MCF 10A (cell line): ENCODE measurements at regions not wholly inside any gene's neighbourhood (a gene's known extent, or its start where the extent isn't known, plus 50 kb on each side); places are given as distances from the start of the nearest gene placed in this dataset.

Source experiments
- BruUV-seq: library from RNA; stranded (reverse); fragments of 400-500 nt; replicated peaks from 2 replicates; lab custom pipeline; 2021; lab: Mats Ljungman, UMichigan
- CTCF ChIA-PET: fragments of 300-600 bp; sonication (Branson Sonifier 250); formaldehyde crosslinking; extraction: SDS; loops from one replicate; lab custom pipeline; 2021; ENCODE audit warnings: antibody characterized with exemption, inconsistent platforms; lab: Yijun Ruan, JAX
- POLR2A ChIA-PET: fragments of 300-600, 350-650 bp; sonication (Branson Sonifier 250); formaldehyde crosslinking; extraction: SDS; loops from one replicate; lab custom pipeline; 2020; ENCODE audit warnings: antibody characterized with exemption, inconsistent platforms; lab: Yijun Ruan, JAX
- DNase-seq: peaks from one replicate; pipeline ENCODE4 v3.0.0-alpha.2; 2018; ENCODE audit not compliant: unreplicated experiment
- H3K27ac Mint-ChIP-seq: one replicate; pipeline ENCODE4 v1.8.0; 2022; ENCODE audit warnings: mild to moderate bottlenecking, low read depth, mixed read lengths; ENCODE audit not compliant: unreplicated experiment
- H3K27me3 Mint-ChIP-seq: one replicate; pipeline ENCODE4 v1.8.0; 2022; ENCODE audit warnings: mixed read lengths; ENCODE audit not compliant: insufficient read depth, unreplicated experiment
- H3K36me3 Mint-ChIP-seq: one replicate; pipeline ENCODE4 v1.8.0; 2022; ENCODE audit warnings: mild to moderate bottlenecking, moderate library complexity, mixed read lengths; ENCODE audit not compliant: insufficient read depth, unreplicated experiment
- H3K4me1 Mint-ChIP-seq: one replicate; pipeline ENCODE4 v1.8.0; 2022; ENCODE audit warnings: mixed read lengths; ENCODE audit not compliant: insufficient read depth, unreplicated experiment
- H3K4me3 Mint-ChIP-seq: one replicate; pipeline ENCODE4 v1.8.0; 2022; ENCODE audit warnings: mild to moderate bottlenecking, moderate library complexity, mixed read lengths; ENCODE audit not compliant: unreplicated experiment
- H3K9me3 Mint-ChIP-seq: one replicate; pipeline ENCODE4 v1.8.0; 2022; ENCODE audit warnings: mixed read lengths; ENCODE audit not compliant: unreplicated experiment
- intact Hi-C: fragments of 100-400 bp; cut with micrococcal nuclease; formaldehyde crosslinking; loops from 2 replicates; pipeline ENCODE4 v1.14.1; 2022
- TF ChIP-seq, protein P1 (sequence below): fragments of 200-600 bp; IDR thresholded peaks from one replicate; pipeline ENCODE4 v1.8.0; 2022; ENCODE audit warnings: antibody characterized with exemption, mild to moderate bottlenecking; ENCODE audit not compliant: unreplicated experiment

DNA sequence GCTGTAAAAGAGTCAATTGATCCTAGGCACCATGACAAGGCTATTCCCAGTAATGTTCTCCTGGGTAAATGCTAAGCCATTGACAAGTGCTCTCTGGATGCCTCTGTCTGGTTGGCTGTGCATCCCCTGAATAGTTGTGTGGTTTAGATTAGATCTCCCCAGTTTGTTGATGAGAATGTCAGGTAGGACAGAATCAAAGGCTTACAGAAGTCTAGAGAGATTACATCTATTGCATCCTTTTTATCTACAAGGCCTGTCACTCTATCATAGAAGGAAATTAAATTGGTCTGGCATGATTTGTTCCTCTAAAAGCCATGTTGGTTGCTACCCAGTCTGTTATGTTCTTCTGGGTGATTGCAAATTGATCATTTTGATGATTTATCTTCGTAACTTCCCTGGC, 548.3 kb downstream of the GATA3 start:
- Mint-ChIP-seq H3K9me3 (peaks cover 8% of the 10 kb centered on the region), H3K36me3 (no peaks in the 10 kb centered on the region), H3K27ac (no peak overlapping the region), H3K4me3 (no peak overlapping the region), H3K27me3 (no peaks in the 10 kb centered on the region), H3K4me1 (peaks cover 10% of the 10 kb centered on the region)
- ChIA-PET CTCF (no interaction called here), POLR2A (no interaction called here)
- TF ChIP-seq, protein P1, sequence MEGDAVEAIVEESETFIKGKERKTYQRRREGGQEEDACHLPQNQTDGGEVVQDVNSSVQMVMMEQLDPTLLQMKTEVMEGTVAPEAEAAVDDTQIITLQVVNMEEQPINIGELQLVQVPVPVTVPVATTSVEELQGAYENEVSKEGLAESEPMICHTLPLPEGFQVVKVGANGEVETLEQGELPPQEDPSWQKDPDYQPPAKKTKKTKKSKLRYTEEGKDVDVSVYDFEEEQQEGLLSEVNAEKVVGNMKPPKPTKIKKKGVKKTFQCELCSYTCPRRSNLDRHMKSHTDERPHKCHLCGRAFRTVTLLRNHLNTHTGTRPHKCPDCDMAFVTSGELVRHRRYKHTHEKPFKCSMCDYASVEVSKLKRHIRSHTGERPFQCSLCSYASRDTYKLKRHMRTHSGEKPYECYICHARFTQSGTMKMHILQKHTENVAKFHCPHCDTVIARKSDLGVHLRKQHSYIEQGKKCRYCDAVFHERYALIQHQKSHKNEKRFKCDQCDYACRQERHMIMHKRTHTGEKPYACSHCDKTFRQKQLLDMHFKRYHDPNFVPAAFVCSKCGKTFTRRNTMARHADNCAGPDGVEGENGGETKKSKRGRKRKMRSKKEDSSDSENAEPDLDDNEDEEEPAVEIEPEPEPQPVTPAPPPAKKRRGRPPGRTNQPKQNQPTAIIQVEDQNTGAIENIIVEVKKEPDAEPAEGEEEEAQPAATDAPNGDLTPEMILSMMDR, result no peak
- no peak for DNase-seq
- intact Hi-C loops, result no loop called here
- BruUV-seq, result no TSS peak

DNA sequence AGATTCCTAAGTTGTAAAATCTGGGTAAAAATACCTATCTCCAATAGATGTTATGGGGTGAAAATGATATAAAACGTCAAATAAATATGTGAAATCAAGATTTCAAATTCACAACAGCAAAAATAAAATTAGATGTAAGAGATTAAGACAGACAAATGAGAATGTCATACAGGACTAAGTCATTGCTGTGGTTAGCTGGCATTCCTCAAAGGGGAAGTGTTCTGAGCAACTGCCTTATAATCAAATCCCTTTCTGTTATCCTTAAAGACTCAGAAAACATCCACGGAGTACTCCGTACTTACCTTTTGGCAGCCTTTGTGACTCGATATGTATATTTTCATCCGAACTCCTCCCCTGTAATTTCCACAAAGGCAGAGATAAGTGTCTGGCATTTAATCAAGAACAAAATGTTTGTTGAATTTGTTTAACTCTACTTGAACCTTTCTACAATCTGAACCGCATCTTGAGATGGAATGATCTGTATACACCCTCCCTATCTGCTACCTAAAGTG, 559.6 kb downstream of the GATA3 start:
- ChIA-PET POLR2A (no interaction called here), CTCF (interaction anchor here (1.0 kb wide), 1 partner anchor 13 kb away, joined by 3 read pairs; no protein-coding TSS in a partner anchor)
- no peak overlapping the region for H3K4me3 Mint-ChIP-seq
- no TSS peak for BruUV-seq
- intact Hi-C loops, result no loop called here
- peaks cover 10% of the 10 kb centered on the region for H3K9me3 Mint-ChIP-seq
- no peaks in the 10 kb centered on the region for H3K36me3 Mint-ChIP-seq
- TF ChIP-seq, protein P1, result no peak
- H3K27ac Mint-ChIP-seq, result peak overlapping the region; percentile 6
- no peak for DNase-seq
- H3K4me1 Mint-ChIP-seq, result peaks cover 18% of the 10 kb centered on the region
- H3K27me3 Mint-ChIP-seq, result no peaks in the 10 kb centered on the region

DNA sequence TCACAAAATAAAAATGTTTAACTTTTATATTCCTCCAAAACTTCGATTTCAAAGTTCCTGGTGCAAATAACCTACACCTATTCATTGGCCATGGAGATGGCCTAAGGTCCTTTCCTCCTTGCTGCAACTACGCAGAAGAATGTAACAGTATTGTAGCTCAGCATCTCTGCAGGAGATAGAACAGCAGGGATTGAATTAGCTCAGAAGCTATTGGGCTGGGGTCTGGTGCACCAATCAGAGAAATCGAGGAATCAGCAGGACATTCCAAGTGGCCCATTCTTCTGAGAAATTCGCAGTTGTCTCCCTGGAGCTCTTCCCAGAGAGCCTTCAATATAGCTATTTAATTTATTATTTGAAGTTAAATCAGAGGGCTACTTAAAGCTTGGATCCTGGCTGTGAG, 560.6 kb downstream of the GATA3 start:
- ChIA-PET CTCF (interaction anchor here (1.0 to 1.1 kb wide), 2 partner anchors 9 to 12 kb away, joined by 3 read pairs; no protein-coding TSS in a partner anchor), POLR2A (interaction anchor here (0.6 to 0.7 kb wide), 2 partner anchors 213 to 457 kb away, joined by 3 read pairs; no protein-coding TSS in a partner anchor)
- Mint-ChIP-seq H3K27me3 (no peaks in the 10 kb centered on the region), H3K4me1 (peaks cover 18% of the 10 kb centered on the region), H3K9me3 (peaks cover 10% of the 10 kb centered on the region), H3K27ac (no peak overlapping the region), H3K4me3 (no peak overlapping the region), H3K36me3 (no peaks in the 10 kb centered on the region)
- TF ChIP-seq, protein P1, result no peak
- no peak for DNase-seq
- intact Hi-C loops, result no loop called here
- no TSS peak for BruUV-seq

DNA sequence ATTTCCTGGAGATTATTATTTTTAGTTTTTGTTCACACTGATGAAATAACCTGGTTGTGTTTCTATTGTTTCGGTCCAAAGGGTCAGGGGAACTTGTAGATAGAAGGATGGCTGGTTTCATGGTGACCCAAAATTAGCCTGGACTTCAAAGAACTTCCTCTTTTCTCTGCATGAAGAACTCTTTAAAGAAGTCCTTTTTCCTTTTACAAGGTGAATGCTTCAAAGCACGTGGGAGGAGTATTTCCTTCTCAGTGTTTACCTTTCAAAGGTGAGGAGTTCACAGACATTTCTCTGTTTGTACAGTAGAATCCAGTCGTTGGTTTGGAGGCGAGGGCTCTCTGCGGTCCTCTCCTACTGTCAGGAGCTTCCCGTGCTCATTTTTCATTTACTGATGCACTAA, 561.7 kb downstream of the GATA3 start:
- DNase-seq, result no peak
- peaks cover 8% of the 10 kb centered on the region for H3K9me3 Mint-ChIP-seq
- peaks cover 18% of the 10 kb centered on the region for H3K4me1 Mint-ChIP-seq
- no peaks in the 10 kb centered on the region for H3K27me3 Mint-ChIP-seq
- no peaks in the 10 kb centered on the region for H3K36me3 Mint-ChIP-seq
- POLR2A ChIA-PET, result interaction anchor here (0.5 kb wide), 1 partner anchor 284 kb away, joined by 3 read pairs; no protein-coding TSS in a partner anchor
- no TSS peak for BruUV-seq
- H3K4me3 Mint-ChIP-seq, result no peak overlapping the region
- H3K27ac Mint-ChIP-seq, result no peak overlapping the region
- CTCF ChIA-PET, result no interaction called here
- intact Hi-C loops, result no loop called here
- TF ChIP-seq, protein P1, result no peak
